ENCODE measurements at regions not wholly inside any gene's neighbourhood (a gene's known extent, or its start where the extent isn't known, plus 50 kb on each side); places are given as distances from the start of the nearest gene placed in this dataset.

DNA sequence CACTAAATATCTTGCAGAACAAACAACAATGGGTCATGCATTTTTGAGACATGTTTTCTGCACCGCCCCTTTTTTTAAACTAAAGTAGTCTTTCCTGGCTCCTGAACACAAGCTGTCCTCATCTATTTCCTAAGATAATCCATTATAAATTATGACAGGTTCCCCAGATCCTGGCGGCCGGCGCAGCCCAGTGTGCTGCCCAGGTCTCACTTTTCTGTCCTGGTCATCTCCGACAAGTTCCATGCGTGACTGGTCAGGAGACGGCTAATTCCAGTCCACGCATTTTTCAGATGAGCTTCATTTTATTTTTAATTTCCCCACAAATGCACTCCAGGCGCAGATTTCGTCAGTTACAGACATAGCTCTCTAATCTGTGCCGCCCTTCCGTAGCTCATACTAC, 92.9 kb upstream of the EGFLAM start:
- TF ChIP-seq, protein P1, sequence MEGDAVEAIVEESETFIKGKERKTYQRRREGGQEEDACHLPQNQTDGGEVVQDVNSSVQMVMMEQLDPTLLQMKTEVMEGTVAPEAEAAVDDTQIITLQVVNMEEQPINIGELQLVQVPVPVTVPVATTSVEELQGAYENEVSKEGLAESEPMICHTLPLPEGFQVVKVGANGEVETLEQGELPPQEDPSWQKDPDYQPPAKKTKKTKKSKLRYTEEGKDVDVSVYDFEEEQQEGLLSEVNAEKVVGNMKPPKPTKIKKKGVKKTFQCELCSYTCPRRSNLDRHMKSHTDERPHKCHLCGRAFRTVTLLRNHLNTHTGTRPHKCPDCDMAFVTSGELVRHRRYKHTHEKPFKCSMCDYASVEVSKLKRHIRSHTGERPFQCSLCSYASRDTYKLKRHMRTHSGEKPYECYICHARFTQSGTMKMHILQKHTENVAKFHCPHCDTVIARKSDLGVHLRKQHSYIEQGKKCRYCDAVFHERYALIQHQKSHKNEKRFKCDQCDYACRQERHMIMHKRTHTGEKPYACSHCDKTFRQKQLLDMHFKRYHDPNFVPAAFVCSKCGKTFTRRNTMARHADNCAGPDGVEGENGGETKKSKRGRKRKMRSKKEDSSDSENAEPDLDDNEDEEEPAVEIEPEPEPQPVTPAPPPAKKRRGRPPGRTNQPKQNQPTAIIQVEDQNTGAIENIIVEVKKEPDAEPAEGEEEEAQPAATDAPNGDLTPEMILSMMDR (IDR thresholded peaks at IDR 0.05; ENCODE audit: insufficient read depth, low read depth, low read length), result no peak
- no peak for TF ChIP-seq EZH2 (IDR thresholded peaks at IDR 0.05; ENCODE audit: insufficient read depth, low read length)
